ENCODE measurements at regions not wholly inside any gene's neighbourhood (a gene's known extent, or its start where the extent isn't known, plus 50 kb on each side); places are given as distances from the start of the nearest gene placed in this dataset.
"Not testable (repeated sequence)": the region's sequence is repeated elsewhere in the genome, so short reads cannot be mapped to it uniquely, and the experiment has no call there.

DNA sequence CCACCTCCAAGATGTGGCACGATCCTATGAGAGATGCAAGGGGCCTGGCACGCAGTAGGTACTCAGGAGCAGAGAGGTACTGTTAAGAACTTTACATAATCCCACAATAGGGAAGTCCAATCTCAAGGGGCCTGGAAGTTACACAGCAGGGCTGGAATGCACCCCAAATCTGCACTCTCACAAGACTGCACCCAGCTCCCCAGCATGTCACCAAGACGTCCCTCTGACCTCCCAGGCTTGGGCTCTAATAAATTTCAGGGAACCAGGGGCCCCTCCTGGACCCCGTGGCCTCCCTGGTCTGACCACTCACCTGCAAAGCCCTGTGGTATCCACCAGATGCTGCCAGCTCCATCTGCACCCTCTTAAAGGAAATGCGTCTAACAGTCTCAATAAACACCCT lies 94.9 kb downstream of the OAT start:
- DNase-seq = no peak

DNA sequence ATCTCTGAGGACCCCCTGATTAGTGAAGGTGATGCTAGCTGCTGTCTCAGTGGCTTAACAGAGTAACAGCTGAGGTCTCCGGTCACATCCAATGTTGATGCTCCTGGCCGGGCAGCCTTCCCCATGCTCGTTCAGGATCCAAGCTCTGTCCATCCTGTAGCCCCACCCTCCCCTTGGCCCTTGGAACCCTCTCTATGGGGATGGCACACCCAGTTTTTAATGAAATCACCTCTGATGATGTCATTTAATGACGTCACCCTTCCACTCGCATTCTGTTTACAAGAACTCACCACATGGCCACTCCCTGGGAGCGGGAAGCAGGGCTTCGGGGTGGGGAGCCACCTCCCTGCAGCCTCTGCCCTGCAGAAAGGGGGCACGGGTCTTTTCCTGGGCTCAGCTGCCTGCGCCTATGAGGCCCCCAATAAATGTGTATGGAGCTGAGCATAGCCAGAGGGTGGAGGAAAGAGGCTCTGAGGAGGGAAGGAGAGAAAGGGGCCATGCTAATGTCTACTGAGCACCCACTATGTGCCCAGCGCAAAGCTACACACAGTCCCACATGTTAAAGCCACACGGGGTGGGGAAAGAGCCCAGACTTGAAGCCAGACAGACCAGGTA lies 95.5 kb downstream of the OAT start:
- no peak for DNase-seq

DNA sequence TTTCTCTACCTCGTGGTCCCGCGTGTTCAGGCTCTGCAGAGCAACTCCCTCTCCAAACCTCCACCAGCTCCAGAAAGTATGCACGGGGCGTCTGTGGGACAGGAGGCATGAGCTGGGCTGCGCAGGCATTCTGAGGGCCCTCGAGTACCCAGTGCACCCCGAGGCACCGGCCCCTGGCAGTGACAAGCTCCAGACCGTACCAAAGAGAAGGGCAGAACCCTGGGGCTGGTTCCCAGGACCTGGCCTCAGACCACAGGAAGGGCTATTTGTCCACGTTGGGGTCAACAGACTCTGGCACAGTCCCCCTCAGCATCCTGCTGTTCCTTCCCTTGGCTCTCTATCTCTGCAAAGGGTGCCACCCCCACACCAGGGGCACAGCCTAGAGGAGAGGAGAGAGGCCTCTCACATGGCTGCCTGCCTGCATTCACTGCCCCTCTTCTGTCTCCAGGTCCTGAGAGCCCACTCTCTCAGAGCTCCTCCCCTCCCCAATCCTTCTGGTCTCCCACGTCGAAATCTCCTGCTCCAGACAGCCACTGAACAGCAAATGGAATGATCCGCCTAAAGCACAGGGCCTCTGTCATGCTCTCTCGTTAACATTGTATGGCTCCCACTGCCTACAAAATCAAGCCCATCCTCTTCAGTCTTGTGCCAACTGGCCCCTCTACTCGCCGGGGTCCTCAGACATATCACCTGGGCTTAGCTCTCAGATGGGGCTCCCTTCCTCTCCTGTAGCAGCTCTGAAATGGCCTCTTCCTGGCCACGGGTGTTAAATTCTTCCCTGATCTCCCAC lies 96.3 kb downstream of the OAT start:
- no peak for DNase-seq

DNA sequence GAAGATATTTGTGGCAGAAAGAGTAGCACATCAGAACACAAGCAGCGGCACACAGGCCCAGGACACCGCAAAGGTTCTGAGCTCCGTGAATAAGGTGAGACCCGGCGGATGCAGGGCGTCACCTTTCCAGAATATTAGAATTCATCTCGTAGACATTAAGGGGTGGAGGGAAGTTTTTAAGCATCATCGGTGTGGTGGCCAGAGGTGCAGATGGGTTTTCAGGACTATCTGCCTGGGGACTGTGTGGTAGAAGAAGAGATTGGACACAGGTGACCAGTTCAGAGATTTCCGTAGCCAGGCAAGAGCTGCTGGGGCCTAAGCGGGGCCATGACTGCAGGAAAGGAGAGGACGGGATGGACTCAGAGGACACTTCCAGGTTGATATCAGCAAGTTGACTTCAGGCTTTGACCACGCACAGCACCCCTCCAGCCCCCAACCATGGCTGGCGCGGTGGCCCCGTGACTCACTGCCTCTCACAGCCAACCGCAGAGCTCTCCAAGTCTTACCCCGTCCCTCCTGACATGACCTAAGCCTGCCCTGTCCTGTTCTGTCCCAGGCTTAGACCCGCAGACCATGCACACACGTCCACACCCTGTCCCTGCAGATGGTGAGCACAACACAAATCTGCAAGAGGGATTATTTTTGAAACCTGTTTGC lies 97.2 kb downstream of the OAT start:
- no peak for DNase-seq

DNA sequence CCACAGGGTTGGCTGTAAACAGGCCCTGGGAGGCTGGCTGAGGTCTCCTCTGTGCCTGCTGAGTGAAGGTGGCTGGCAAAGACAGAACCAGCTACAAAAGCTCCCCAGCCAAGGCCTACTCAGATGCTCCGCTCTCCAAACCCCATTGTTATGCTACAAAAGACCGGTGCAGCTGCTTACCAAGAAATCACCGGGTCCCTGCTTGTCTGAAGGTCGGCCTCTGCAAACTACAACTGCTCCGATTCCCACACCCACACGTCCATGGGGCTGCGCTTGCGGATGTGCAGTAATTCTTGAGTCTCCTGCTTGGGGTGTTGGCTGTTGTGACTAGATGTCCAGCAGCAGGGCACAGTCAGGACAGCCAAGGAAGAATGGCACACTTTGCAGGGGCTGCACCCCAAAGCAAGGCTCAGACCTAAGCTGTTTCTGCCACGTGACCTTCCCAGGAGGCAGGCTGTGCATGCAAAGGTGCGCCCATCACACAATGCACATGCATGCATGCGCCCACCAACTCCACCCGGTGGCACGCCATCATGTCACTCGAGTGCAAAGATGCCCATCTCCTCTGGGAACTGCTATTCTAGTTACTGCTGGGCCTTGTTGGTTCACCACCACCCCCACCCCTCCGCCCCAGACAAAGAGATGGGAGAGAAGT lies 97.8 kb downstream of the OAT start:
- no peak for DNase-seq

DNA sequence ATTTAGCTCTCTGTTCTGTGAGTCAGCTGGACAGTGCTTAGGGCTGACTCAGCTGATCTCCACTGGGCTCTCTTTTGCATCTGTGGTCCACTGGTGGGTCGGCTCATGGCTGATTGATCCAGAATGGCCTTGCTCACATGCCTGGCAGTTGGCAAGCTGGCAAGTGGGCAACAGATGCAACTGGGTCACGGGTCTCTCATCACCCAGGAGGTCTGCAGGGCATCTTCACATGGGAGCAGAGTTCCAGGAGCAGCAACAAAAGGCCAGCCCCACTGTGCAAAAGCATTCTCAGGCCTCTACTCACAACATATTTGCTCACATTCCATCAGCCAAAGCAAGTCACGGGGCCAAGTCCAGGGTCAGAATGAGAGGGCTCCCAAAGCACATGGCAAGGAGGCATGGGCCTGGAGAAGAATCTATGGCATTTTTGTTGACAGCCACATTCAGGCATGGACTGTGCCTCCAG lies 98.8 kb downstream of the OAT start:
- DNase-seq = no peak

DNA sequence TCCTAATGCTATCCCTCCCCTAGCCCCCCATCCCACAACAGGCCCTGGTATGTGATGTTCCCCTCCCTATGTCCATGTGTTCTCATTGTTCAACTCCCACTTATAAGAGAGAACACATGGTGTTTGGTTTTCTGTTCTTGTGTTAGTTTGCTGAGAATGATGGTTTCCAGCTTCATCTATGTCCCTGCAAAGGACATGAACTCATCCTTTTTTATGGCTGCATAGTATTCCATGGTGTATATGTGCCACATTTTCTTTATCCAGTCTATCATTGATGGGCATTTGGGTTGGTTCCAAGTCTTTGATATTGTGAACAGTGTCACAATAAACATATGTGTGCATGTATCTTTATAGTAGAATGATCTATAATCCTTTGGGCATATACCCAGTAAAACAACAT lies 99.2 kb downstream of the OAT start:
- not testable (repeated sequence) for DNase-seq

DNA sequence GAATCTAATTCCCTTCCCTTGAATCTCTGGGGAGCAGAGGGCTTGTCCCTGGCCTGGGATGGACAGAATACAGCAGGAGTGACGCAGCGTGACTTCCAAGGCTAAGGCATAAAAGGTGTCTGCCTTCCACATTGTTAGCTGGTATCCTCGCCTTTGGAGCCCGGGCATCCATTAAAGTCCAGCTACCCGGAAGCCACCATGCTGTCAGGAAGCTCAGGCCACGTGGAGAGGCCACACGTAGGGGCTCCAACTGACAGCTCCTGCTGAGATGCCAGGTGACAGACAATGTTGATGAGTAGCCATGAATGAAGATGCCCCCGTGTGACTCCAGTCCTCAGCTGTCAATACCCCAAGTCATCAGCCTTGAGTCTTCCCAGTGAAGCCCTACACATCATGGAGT lies 99.9 kb downstream of the OAT start:
- no peak for DNase-seq

DNA sequence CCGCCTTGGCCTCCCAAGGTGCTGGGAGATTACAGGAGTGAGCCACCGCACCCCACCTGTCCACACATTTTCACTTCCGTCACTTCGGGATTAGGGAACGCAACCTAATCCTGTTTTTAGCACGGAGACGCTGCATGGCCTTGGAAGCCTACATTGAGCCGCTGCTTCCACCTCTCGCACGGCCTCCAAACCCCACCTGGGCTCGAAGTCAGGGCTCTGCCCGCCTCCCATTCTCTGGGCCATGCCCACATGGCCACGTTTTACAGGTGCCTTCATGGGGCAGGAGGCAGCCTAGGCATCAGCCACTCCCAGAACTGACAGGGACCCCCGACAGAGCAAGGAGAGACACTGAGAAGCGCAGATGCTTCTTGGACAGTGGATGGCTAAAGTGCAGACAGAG lies 100.6 kb downstream of the OAT start:
- peak in 1 of 6 experiments; percentile 0 for DNase-seq

DNA sequence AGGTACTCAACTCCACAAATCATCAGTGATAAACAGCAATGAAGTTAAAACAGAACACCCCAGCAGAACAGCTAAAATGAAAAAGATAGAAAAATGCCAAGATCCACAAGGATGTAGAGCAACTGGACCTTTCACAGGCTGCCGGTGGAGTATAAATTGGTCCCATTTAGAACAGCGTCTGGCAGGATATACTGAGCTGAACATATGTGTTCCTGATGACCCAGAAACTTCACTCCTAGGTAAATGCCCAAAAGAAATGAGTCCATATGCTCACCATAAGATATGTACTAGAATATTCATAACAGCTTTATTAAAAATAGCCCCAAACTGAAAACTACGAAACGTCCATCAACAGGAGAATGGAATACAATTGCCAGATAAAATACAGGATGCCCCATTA lies 102.4 kb downstream of the OAT start:
- no peak for DNase-seq

DNA sequence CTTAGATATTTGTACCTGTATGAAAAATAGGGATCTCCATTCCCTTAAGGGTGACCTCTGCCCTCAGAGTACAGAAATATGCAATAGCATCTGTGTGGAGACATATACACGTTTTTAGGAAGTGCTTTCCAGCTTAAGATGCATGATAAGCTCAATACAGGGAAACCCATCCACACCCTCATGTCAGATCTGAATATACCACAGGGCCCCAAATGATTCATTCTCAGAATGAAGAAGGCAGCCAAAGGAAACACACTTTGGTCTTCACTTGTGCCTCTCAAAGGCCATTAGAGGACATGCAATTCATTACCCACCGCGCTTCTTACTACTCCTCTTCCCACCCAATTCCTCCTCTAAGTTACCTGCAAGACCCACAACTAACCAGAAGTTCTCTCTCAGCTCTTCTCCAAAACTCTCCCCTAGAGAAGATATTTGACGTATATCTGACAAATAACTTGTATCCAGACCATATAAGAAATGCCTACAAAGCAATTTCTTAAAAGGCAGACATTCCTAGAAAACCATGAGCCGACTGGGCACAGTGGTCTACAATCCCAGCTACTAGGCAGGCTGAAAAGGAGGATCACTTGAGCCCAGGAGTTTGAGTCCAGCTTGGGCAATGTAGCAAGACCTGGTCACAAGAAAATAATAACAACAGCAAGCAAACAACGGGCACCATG lies 103.0 kb downstream of the OAT start:
- no peak for DNase-seq

DNA sequence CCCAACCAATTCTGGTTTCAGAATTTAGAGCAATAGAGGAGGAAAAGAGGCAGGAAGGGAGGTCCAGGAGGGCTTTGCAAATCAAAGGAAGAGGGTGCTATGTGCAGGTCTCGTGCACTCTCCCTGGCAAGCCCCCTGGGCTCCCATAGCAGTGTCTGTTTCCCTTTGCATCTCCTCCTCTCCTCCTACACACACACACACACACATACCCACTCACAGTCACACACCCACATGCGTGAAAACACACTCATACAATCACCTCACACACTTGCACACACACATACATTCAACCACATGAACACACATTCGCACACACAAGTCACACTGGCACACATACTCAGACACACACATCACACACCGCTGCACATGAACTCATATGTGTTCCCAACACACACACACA lies 105.3 kb downstream of the OAT start:
- DNase-seq = no peak

DNA sequence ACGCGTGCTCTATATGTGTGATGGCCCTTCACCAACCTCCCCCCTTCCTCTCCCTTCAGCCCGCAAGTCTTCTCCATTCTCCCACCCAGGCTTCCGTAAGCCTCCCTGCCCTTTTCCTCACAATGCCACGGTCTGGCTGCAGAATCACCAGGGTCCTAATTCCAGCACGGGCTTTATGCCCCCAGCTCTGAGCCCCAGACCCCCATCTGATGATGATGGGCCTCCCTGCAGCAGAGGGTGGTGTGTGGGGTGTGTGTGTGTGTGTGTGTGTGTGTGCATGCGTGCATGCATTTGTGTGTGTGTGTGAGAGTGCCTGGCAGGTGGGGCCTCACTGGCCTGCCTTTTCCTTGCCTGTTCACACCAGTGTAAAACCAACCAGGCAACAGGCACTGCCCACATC lies 109.9 kb downstream of the OAT start:
- DNase-seq = no peak

DNA sequence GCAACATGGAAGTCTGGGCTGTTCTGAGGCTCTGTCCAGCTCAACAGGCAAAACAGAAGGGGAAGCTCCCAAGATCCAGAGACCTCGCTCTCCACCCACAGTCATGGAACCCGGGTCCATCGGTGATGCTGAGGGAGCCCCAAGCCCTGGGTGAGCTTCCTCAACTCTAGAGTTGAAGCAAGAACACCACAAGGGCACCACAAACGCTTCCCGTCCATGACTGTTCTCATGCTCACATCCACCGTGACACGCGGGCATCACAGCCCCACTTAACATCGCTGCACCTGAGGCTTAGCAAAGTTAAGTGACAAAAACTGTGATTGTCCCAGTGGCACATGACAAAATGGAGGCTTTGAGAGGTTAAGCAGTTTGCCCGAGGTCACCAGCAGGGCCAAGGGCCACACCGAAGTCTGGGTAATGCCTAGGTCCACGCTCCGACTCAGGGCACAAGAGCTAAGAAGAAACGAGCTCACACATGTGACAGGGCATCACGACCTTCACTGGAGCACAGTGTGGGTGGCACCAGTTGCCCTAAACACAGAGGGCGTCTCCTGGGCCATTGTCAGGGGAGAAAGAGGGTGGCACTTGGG lies 110.6 kb downstream of the OAT start:
- no peak for DNase-seq

DNA sequence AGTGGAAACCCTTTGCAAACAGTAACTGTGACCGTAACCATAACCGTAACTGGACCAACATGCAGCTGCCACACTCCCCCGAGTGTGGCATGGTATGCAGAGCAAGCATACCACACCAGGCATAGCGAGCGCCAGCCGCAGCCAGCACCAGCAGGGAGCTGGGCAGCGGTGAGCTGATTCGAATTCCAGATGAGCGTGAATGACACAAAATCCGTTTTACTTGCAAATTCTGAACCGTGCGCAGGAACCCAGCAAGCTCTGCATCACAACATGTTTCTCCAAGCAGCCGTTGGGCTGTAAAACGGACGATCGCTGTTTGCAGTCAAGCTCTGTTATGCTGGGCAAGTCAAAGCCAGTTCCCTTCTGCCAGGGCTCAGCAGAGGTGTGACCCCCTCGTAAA lies 111.1 kb downstream of the OAT start:
- no peak for DNase-seq

DNA sequence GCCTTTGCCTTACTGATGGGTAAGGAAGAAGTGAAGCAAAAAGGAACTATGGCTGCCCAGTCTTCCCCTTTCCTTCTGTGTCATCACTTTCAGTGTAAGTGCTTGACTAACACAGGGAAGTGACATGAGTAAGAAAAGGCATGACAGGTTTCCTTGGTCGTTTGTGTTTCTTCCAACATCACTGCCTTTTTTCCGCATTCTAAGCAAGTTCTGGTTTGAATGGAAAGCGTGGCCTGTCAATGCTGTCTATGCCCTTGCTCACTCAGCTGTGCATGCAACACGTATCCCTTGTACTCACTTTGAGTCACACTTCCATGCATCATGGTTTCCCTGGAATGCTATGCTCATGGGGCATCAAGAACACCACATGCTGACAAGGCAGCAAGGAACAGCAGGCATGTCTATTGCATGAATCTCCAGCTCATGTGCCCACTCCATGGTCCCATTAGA lies 111.8 kb downstream of the OAT start:
- DNase-seq = no peak

DNA sequence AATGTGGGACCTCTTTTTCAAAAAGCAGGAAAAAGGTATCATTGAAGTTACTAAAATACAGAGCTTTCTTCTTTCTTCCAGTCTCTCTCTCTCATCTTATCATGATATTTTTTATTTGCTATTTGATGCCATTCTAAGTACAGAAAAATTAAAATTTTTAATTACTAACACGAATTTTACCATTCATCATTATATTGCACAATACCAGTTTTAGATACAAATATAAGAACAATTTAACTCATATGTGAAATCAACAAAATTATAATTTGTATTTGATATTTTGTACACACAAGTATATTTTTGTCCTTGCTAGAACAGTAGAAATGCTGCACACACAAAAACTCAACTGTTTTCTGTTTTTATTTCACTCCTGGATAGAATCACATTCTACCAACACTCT lies 112.2 kb downstream of the OAT start:
- DNase-seq = no peak

DNA sequence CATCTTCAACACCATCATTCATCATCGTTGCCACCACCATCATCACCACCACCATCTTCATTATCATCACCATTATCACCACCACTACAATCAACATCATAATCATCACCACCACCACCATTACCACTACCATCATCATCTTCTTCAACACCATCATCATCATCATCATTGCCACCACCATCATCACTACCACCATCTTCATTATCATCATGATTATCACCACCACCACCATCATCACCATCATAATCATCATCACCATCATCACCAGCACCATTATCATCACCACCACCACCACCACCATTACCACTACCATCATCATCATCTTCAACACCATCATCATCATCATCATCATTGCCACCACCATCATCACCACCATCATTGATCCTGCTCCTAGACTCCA lies 112.7 kb downstream of the OAT start:
- no peak for DNase-seq

DNA sequence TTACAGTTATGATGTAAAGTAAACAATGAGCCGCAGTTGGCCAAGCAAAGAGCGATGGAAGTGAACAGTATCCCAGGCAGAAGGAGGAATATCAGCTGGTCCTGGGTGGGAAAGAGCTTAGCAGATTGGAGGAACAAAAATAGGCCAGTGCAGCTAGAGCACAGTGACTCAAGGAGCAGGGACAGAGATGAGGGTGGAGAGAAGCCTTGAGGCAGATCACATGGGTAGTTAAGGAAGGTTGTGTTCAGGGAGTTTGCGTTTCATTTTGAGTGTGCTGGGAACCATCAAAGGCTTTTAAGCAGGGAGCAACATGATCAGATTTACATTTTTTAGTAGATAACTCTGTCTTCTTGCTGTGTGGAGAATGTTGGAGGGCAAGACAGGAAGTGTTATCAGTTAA lies 113.6 kb downstream of the OAT start:
- no peak for DNase-seq

DNA sequence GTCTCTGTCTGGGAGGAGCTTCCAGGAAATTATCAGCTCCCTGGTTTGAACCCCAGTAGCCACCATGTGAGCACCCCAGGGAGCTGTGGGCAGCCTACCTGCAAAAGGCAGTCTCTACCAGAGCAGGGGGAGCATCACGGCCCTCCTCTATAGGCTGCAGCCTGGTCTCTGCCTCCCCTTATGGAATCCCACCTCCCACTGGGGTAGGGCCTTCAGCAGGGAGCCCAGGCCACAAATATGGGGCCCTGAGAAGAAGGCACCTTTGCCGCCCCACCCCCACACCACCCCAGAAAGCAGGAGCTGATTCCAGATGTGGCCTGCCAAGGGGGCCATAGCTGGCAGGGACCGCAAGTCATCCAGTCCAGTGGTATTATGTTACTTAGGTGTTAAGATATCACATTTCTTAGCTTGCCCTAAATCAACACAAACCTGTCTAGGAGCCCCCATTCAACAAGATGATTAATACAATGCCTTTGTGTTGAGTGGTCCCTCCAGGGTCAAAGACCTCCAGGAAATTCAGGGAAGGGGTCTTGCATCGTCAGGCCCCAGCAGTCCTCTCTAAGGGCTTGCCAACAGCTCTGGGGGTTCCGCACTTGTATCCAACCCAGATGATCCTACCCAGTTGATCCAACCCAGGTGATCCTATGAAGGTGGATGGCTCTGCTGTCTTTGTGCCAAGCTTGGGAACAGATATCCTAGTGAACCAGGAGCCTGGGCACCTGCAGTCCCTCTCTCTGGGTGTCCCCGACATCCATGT lies 114.9 kb downstream of the OAT start:
- DNase-seq = no peak

DNA sequence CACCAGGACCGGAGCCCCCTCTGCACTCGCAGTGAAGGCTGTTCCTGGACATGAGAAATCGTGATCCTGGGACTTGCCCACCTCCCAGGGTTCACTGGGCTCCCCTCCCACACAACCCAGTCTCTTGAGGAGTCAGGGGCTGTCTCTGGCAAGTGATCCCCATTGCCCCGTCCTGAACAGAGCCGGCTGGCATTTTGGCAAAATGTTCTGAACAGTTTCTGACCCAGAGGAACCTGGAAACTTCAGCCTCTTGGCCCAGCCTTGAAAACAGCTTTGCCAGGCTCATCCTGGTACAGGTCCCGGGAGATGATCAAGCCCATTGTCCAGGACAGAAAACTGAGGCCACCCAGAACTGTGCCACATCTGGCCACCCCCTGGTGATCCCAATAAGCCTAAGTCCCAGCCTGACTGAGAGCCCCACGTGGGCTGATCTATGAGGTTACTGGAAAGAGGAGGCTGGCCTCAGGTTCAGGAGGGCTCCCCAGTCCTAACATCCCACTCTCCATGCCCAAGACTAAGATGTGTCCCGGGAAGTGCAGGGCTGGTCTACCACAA lies 115.7 kb downstream of the OAT start:
- DNase-seq = no peak

DNA sequence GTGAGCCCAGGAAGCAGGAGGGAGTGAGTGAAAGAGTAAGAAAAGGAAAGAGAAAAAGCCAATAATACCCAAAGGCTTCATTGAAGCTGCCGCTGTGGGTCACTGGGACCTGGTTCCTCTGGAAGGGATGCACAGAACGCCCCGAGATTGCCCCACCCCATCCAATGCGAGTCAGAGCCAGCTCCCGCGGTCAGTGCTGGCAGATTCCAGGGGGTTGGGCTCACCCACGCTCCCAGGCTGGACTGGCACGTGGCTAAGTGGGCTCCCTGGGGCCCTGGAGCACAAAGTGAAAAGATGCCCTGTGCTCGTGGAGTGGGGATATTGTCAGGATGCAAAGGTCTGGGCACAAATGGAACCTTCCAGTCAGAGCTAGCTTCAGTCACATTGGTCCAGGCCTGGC lies 117.0 kb downstream of the OAT start:
- no peak for DNase-seq
